ENCODE measurements at regions not wholly inside any gene's neighbourhood (a gene's known extent, or its start where the extent isn't known, plus 50 kb on each side); places are given as distances from the start of the nearest gene placed in this dataset.

GRCh38 chr3:31379598-31379997 lies 153.1 kb upstream of the STT3B start:
- no peak for DNase-seq (ENCODE audit: low spot score)

- no peak for DNase-seq (ENCODE audit: low spot score)
Observed at GRCh38 chr3:31382856-31383255, 149.9 kb upstream of the STT3B start.

GRCh38 chr3:31384117-31384516 lies 148.6 kb upstream of the STT3B start:
- no peak for DNase-seq (ENCODE audit: low spot score)

GRCh38 chr3:31389939-31390338 lies 142.8 kb upstream of the STT3B start:
- DNase-seq (ENCODE audit: low spot score): no peak

GRCh38 chr3:31390466-31390865 lies 142.3 kb upstream of the STT3B start:
- DNase-seq (ENCODE audit: low spot score): no peak

GRCh38 chr3:31391150-31391549 lies 141.6 kb upstream of the STT3B start:
- DNase-seq (ENCODE audit: low spot score): no peak

- no peak for DNase-seq (ENCODE audit: low spot score)
Observed at GRCh38 chr3:31392568-31392967, 140.2 kb upstream of the STT3B start.

- no peak for DNase-seq (ENCODE audit: low spot score)
Observed at GRCh38 chr3:31399271-31399670, 133.5 kb upstream of the STT3B start.

- DNase-seq (ENCODE audit: low spot score): no peak
Observed at GRCh38 chr3:31402117-31402516, 130.6 kb upstream of the STT3B start.

- no peak for DNase-seq (ENCODE audit: low spot score)
Observed at GRCh38 chr3:31403197-31403596, 129.5 kb upstream of the STT3B start.

- DNase-seq (ENCODE audit: low spot score): no peak
Observed at GRCh38 chr3:31404871-31405270, 127.9 kb upstream of the STT3B start.

- no peak for DNase-seq (ENCODE audit: low spot score)
Observed at GRCh38 chr3:31405515-31405914, 127.2 kb upstream of the STT3B start.

- DNase-seq (ENCODE audit: low spot score): no peak
Observed at GRCh38 chr3:31406896-31407295, 125.8 kb upstream of the STT3B start.

GRCh38 chr3:31407665-31408064 lies 125.1 kb upstream of the STT3B start:
- peak; percentile 21 for DNase-seq (ENCODE audit: low spot score)

- DNase-seq (ENCODE audit: low spot score): no peak
Observed at GRCh38 chr3:31408720-31409119, 124.0 kb upstream of the STT3B start.

- DNase-seq (ENCODE audit: low spot score): no peak
Observed at GRCh38 chr3:31409389-31409788, 123.3 kb upstream of the STT3B start.

GRCh38 chr3:31409866-31410265 lies 122.9 kb upstream of the STT3B start:
- no peak for DNase-seq (ENCODE audit: low spot score)

- DNase-seq (ENCODE audit: low spot score): no peak
Observed at GRCh38 chr3:31410411-31410810, 122.3 kb upstream of the STT3B start.

GRCh38 chr3:31412832-31413231 lies 119.9 kb upstream of the STT3B start:
- DNase-seq (ENCODE audit: low spot score): peak; percentile 35

- DNase-seq (ENCODE audit: low spot score): no peak
Observed at GRCh38 chr3:31413515-31413914, 119.2 kb upstream of the STT3B start.

- DNase-seq (ENCODE audit: low spot score): no peak
Observed at GRCh38 chr3:31416980-31417379, 115.7 kb upstream of the STT3B start.

GRCh38 chr3:31417486-31417885 lies 115.2 kb upstream of the STT3B start:
- DNase-seq (ENCODE audit: low spot score): no peak

GRCh38 chr3:31420311-31420710 lies 112.4 kb upstream of the STT3B start:
- DNase-seq (ENCODE audit: low spot score): no peak

- no peak for DNase-seq (ENCODE audit: low spot score)
Observed at GRCh38 chr3:31421314-31422048, 111.2 kb upstream of the STT3B start.

All from GM03348 (cell line).